ENCODE measurements at regions not wholly inside any gene's neighbourhood (a gene's known extent, or its start where the extent isn't known, plus 50 kb on each side); places are given as distances from the start of the nearest gene placed in this dataset.

- TF ChIP-seq CTCF (IDR thresholded peaks at IDR 0.05 in 4 of 5, conservative IDR thresholded peaks at IDR 0.05 in 1 of 5): no peak
- TF ChIP-seq POLR2A (IDR thresholded peaks at IDR 0.05): no peak
These were observed 216.1 kb downstream of the ICOS start for GRCh38 chr2:204152616-204153015.
